ENCODE measurements at regions not wholly inside any gene's neighbourhood (a gene's known extent, or its start where the extent isn't known, plus 50 kb on each side); places are given as distances from the start of the nearest gene placed in this dataset.

- Histone ChIP-seq H3K14ac (replicated peaks; ENCODE audit: low read depth, low read length) (no peak overlapping the region), H3K4me3 (ENCODE audit: insufficient read depth, low read depth, low read length) (no peak overlapping the region), H3K9ac (ENCODE audit: low read depth, low read length) (no peak overlapping the region), H2AK9ac (replicated peaks; ENCODE audit: low read depth, low read length, poor library complexity) (no peak overlapping the region), H3K23ac (ENCODE audit: low read depth, low read length) (no peak overlapping the region), H4K8ac (ENCODE audit: low read depth in 2 of 2, low read length in 2 of 2) (no peak overlapping the region), H3K79me1 (ENCODE audit: low read depth in 1 of 2, low read length in 2 of 2) (no peaks in the 10 kb centered on the region), H2BK15ac (ENCODE audit: low read depth, low read length) (no peak overlapping the region), H2BK120ac (ENCODE audit: low read depth, low read length) (no peak overlapping the region), H3K36me3 (ENCODE audit: control insufficient read depth, insufficient read depth, low read length) (no peaks in the 10 kb centered on the region), H3K27ac (ENCODE audit: insufficient read depth, low read length) (no peak overlapping the region), H3K27me3 (ENCODE audit: control insufficient read depth, insufficient read depth, low read length) (no peaks in the 10 kb centered on the region), H3K9me3 (ENCODE audit: control insufficient read depth, insufficient read depth, low read length) (peaks cover 23% of the 10 kb centered on the region), H2BK20ac (ENCODE audit: low read depth, low read length) (no peak overlapping the region), H2BK5ac (ENCODE audit: low read depth, low read length, poor library complexity, severe bottlenecking) (no peak overlapping the region), H3K4ac (ENCODE audit: low read depth, low read length) (no peak overlapping the region), H3K4me1 (ENCODE audit: control insufficient read depth, insufficient read depth, low read length) (no peaks in the 10 kb centered on the region), H4K5ac (ENCODE audit: low read depth, low read length) (no peak overlapping the region), H4K91ac (ENCODE audit: insufficient read depth, low read depth, low read length) (no peak overlapping the region), H3K18ac (ENCODE audit: low read depth, low read length) (no peak overlapping the region), H3K4me2 (ENCODE audit: low read depth, low read length) (no peak overlapping the region), H2AFZ (replicated peaks; ENCODE audit: low read length, poor library complexity) (no peak overlapping the region), H2AK5ac (ENCODE audit: low read depth, low read length) (no peak overlapping the region), H3K9me1 (ENCODE audit: insufficient read depth, low read length) (no peaks in the 10 kb centered on the region), H4K20me1 (ENCODE audit: insufficient read depth, low read length) (no peaks in the 10 kb centered on the region), H3K56ac (ENCODE audit: extremely low read depth, insufficient read depth, low read length) (no peak overlapping the region)
- intact Hi-C loops (cut with micrococcal nuclease) (no loop called here), dilution Hi-C loops (cut with HindIII; ENCODE audit: low sequenced_read_pairs, unreplicated experiment) (no loop called here), in situ Hi-C loops (cut with MboI; ENCODE audit: low sequenced_read_pairs) (no loop called here)
- POLR2A ChIA-PET (ENCODE audit: unreplicated experiment) = no interaction called here
- CTCF ChIA-PET = no interaction called here
- DNase-seq = no peak
- BruUV-seq (replicated peaks) = no TSS peak
- no CpG with 5 or more reads among the region's 8 CpGs for whole genome bisulfite sequencing, 2 experiments (ENCODE audit: extremely low coverage in 2 of 2, insufficient read length in 1 of 2)
- ATAC-seq (ENCODE audit: low read depth) = no peak
- no peak for TF ChIP-seq ELK1 (IDR thresholded peaks at IDR 0.05; ENCODE audit: borderline replicate concordance, low read depth, low read length)
- TF ChIP-seq FOS (IDR thresholded peaks at IDR 0.05; ENCODE audit: low read depth, low read length) = no peak
These were observed 143.8 kb upstream of the RGMA start for GRCh38 chr15:93232845-93233244.
